Smooth muscle cell (in vitro differentiated cells): ENCODE measurements at regions not wholly inside any gene's neighbourhood (a gene's known extent, or its start where the extent isn't known, plus 50 kb on each side); places are given as distances from the start of the nearest gene placed in this dataset.

Experiments
- DNase-seq: peaks from one replicate; lab custom pipeline; 2025; ENCODE audit not compliant: unreplicated experiment; lab: John Stamatoyannopoulos, UW
- H2AFZ ChIP-seq: fragments of 200-600 bp; sonication (generic); 2 replicates; pipeline ENCODE4 v1.6.0; 2016; ENCODE audit warnings: antibody characterized with exemption, low read depth, mild to moderate bottlenecking
- H3F3A ChIP-seq: fragments of 200-600 bp; sonication (generic); 2 replicates; pipeline ENCODE4 v1.6.0; 2017; ENCODE audit warnings: antibody characterized with exemption, low read depth
- H3K27ac ChIP-seq: fragments of 200-600 bp; sonication (generic); 2 replicates; pipeline ENCODE4 v1.5.1; 2016; ENCODE audit warnings: low read depth, mild to moderate bottlenecking
- H3K27me3 ChIP-seq: fragments of 200-600 bp; sonication (generic); 2 replicates; pipeline ENCODE4 v1.6.1; 2016; ENCODE audit warnings: low read depth, mild to moderate bottlenecking
- H3K36me3 ChIP-seq: fragments of 200-600 bp; sonication (generic); 2 replicates; pipeline ENCODE4 v1.5.1; 2016; ENCODE audit warnings: low read depth
- H3K4me1 ChIP-seq: fragments of 200-600 bp; sonication (generic); 2 replicates; pipeline ENCODE4 v1.5.1; 2016; ENCODE audit warnings: low read depth
- H3K4me2 ChIP-seq: fragments of 200-600 bp; sonication (generic); 2 replicates; pipeline ENCODE4 v1.6.0; 2016; ENCODE audit warnings: mild to moderate bottlenecking
- H3K4me3 ChIP-seq: fragments of 200-600 bp; sonication (generic); 2 replicates; pipeline ENCODE4 v1.5.1; 2016; ENCODE audit warnings: mild to moderate bottlenecking
- H3K79me2 ChIP-seq: fragments of 200-600 bp; sonication (generic); 2 replicates; pipeline ENCODE4 v1.6.0; 2016; ENCODE audit warnings: low read depth, mild to moderate bottlenecking
- H3K9ac ChIP-seq: fragments of 200-600 bp; sonication (generic); 2 replicates; pipeline ENCODE4 v1.6.0; 2016; ENCODE audit warnings: low read depth
- H3K9me3 ChIP-seq: fragments of 200-600 bp; sonication (generic); replicated peaks from 2 replicates; pipeline ENCODE4 v1.5.1; 2016; ENCODE audit warnings: low read depth
- H4K20me1 ChIP-seq: fragments of 200-600 bp; sonication (generic); 2 replicates; pipeline ENCODE4 v1.6.0; 2016; ENCODE audit warnings: low read depth
- WGBS: methylation state at CpG from one replicate; pipeline ENCODE4 v1.1.7; 2016; ENCODE audit warnings: low lambda C conversion rate; 5-methylcytosine and 5-hydroxymethylcytosine counted together
- TF ChIP-seq, protein P1 (sequence below): fragments of 200-600 bp; sonication (generic); IDR thresholded peaks from 2 replicates; pipeline ENCODE4 v1.5.1; 2017; ENCODE audit warnings: borderline replicate concordance, mild to moderate bottlenecking, antibody characterized with exemption; ENCODE audit not compliant: insufficient read depth, poor library complexity, severe bottlenecking

DNA sequence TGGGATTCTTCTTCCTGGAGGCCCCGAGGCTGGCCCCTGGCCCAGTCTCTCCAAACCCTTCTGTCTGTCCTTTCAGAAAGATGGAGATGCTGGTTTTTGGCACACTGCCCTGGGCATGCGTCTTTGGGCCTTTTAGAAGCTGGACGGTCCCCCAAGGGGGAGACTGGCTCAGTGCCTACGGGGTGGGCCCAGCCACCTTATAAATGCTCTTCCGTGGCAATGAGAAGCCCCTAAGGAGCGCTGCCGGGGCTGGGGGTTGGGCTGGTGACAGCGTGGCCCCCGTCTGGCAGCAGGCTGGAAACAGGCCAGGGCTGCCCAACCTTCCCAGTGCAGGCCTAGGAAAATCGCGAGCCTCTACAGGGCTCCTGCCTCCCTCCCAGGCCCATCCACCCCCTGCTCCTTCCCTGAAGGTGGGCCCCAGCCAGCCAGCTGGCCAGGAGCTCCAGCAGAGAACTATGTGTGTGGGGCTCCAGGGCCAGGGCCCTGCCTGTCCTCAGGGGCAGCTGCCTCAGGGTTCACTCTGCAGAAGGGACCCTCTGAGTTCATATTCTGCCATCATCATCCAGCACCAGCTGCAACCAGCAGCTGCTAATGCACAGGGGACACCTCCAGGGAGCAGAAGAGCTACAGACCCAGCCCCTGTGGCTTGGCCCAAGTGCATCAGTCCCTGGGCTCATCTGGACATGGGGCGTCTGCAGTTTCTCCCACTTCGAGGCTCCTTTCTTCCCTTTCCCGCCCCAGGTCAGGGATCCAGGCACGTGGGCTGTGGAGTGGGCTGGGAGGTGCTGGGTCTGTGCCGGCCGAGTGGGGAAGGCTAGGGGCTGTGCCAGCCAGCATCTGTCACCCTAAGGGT lies 107.6 kb upstream of the OTOS start:
- H3K27ac ChIP-seq = no peak overlapping the region
- H3K4me3 ChIP-seq = no peak overlapping the region
- no peak overlapping the region for H3K9ac ChIP-seq
- H2AFZ ChIP-seq = no peak overlapping the region
- H3F3A ChIP-seq = no peaks in the 10 kb centered on the region
- H3K4me2 ChIP-seq = no peak overlapping the region
- H3K4me1 ChIP-seq = peaks cover 7% of the 10 kb centered on the region
- 88% methylated on average over 15 of the region's 17 CpGs for WGBS
- no peaks in the 10 kb centered on the region for H3K79me2 ChIP-seq
- no peaks in the 10 kb centered on the region for H4K20me1 ChIP-seq
- no peaks in the 10 kb centered on the region for H3K27me3 ChIP-seq
- TF ChIP-seq, protein P1, sequence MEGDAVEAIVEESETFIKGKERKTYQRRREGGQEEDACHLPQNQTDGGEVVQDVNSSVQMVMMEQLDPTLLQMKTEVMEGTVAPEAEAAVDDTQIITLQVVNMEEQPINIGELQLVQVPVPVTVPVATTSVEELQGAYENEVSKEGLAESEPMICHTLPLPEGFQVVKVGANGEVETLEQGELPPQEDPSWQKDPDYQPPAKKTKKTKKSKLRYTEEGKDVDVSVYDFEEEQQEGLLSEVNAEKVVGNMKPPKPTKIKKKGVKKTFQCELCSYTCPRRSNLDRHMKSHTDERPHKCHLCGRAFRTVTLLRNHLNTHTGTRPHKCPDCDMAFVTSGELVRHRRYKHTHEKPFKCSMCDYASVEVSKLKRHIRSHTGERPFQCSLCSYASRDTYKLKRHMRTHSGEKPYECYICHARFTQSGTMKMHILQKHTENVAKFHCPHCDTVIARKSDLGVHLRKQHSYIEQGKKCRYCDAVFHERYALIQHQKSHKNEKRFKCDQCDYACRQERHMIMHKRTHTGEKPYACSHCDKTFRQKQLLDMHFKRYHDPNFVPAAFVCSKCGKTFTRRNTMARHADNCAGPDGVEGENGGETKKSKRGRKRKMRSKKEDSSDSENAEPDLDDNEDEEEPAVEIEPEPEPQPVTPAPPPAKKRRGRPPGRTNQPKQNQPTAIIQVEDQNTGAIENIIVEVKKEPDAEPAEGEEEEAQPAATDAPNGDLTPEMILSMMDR = no peak
- DNase-seq = no peak
- H3K36me3 ChIP-seq = no peaks in the 10 kb centered on the region
- no peaks in the 10 kb centered on the region for H3K9me3 ChIP-seq

GRCh38 chr2:240248721-240249422 lies 108.4 kb upstream of the OTOS start:
- WGBS = 81% methylated on average over 14 of the region's 14 CpGs
- H3K9ac ChIP-seq = no peak overlapping the region
- no peak for DNase-seq
- H3K36me3 ChIP-seq = no peaks in the 10 kb centered on the region
- no peaks in the 10 kb centered on the region for H3K9me3 ChIP-seq
- no peak overlapping the region for H2AFZ ChIP-seq
- no peak overlapping the region for H3K27ac ChIP-seq
- H4K20me1 ChIP-seq = no peaks in the 10 kb centered on the region
- H3K79me2 ChIP-seq = no peaks in the 10 kb centered on the region
- no peaks in the 10 kb centered on the region for H3F3A ChIP-seq
- no peak overlapping the region for H3K4me2 ChIP-seq
- TF ChIP-seq, protein P1 = no peak
- H3K4me1 ChIP-seq = peaks cover 7% of the 10 kb centered on the region
- no peak overlapping the region for H3K4me3 ChIP-seq
- no peaks in the 10 kb centered on the region for H3K27me3 ChIP-seq

GRCh38 chr2:240249423-240250149 lies 109.1 kb upstream of the OTOS start:
- H3K27me3 ChIP-seq = no peaks in the 10 kb centered on the region
- no peak overlapping the region for H3K4me3 ChIP-seq
- no peak overlapping the region for H2AFZ ChIP-seq
- no peaks in the 10 kb centered on the region for H3F3A ChIP-seq
- 74% methylated on average over 21 of the region's 21 CpGs for WGBS
- no peak overlapping the region for H3K9ac ChIP-seq
- no peaks in the 10 kb centered on the region for H3K36me3 ChIP-seq
- H3K4me2 ChIP-seq = no peak overlapping the region
- H4K20me1 ChIP-seq = no peaks in the 10 kb centered on the region
- DNase-seq = no peak
- no peaks in the 10 kb centered on the region for H3K9me3 ChIP-seq
- TF ChIP-seq, protein P1 = no peak
- H3K4me1 ChIP-seq = peaks cover 7% of the 10 kb centered on the region
- H3K27ac ChIP-seq = no peak overlapping the region
- H3K79me2 ChIP-seq = no peaks in the 10 kb centered on the region
